ENCODE measurements at regions not wholly inside any gene's neighbourhood (a gene's known extent, or its start where the extent isn't known, plus 50 kb on each side); places are given as distances from the start of the nearest gene placed in this dataset.
"Not testable (repeated sequence)": the region's sequence is repeated elsewhere in the genome, so short reads cannot be mapped to it uniquely, and the experiment has no call there.

- no peak for ATAC-seq (ENCODE audit: low FRiP score)
- intact Hi-C loops (cut with DNase I) = no loop called here
Measured at GRCh38 chr10:109587366-109587765, 335.9 kb downstream of the XPNPEP1 start.

GRCh38 chr10:109556399-109556798, 366.9 kb downstream of the XPNPEP1 start:
- Histone ChIP-seq H3K27ac (ENCODE audit: low read depth in 1 of 2, low read length in 2 of 2) (no peak overlapping the region), H3K36me3 (ENCODE audit: control insufficient read depth in 1 of 2, insufficient read depth in 2 of 2, low read length in 1 of 2) (no peaks in the 10 kb centered on the region), H3K9me3 (ENCODE audit: control insufficient read depth, low read length) (peaks cover 2% of the 10 kb centered on the region), H3K4me1 (ENCODE audit: control insufficient read depth in 1 of 2, insufficient read depth in 2 of 2, low read length in 2 of 2) (no peaks in the 10 kb centered on the region), H3K27me3 (ENCODE audit: control insufficient read depth in 1 of 2, insufficient read depth in 2 of 2, low read length in 1 of 2) (no peaks in the 10 kb centered on the region), H3K4me3 (ENCODE audit: low read length in 2 of 2) (no peak overlapping the region)
- intact Hi-C loops (cut with DNase I) = no loop called here
- DNase-seq = no peak
- ATAC-seq (ENCODE audit: low FRiP score) = no peak

More at GRCh38 chr10:109587366-109587765, 335.9 kb downstream of the XPNPEP1 start:
- peaks cover 1% of the 10 kb centered on the region for H3K9me3 ChIP-seq (ENCODE audit: control insufficient read depth, low read length)
- H3K27me3 ChIP-seq (ENCODE audit: control insufficient read depth in 1 of 2, insufficient read depth in 2 of 2, low read length in 1 of 2) = no peaks in the 10 kb centered on the region
- H3K36me3 ChIP-seq (ENCODE audit: control insufficient read depth in 1 of 2, insufficient read depth in 2 of 2, low read length in 1 of 2) = no peaks in the 10 kb centered on the region
- no peak for DNase-seq
- WGBS, 2 donors = 72 to 74% methylated on average over 3 of the region's 3 CpGs
- no peaks in the 10 kb centered on the region for H3K4me1 ChIP-seq (ENCODE audit: control insufficient read depth in 1 of 2, insufficient read depth in 2 of 2, low read length in 2 of 2)
- H3K4me3 ChIP-seq (ENCODE audit: low read length in 2 of 2) = no peak overlapping the region
- H3K27ac ChIP-seq (ENCODE audit: low read depth in 1 of 2, low read length in 2 of 2) = no peak overlapping the region

- H3K4me1 ChIP-seq (ENCODE audit: control insufficient read depth in 1 of 2, insufficient read depth in 2 of 2, low read length in 2 of 2); H3K36me3 ChIP-seq (ENCODE audit: control insufficient read depth in 1 of 2, insufficient read depth in 2 of 2, low read length in 1 of 2); H3K27me3 ChIP-seq (ENCODE audit: control insufficient read depth in 1 of 2, insufficient read depth in 2 of 2, low read length in 1 of 2); H3K4me3 ChIP-seq (ENCODE audit: low read length in 2 of 2); H3K9me3 ChIP-seq (ENCODE audit: control insufficient read depth, low read length); DNase-seq; H3K27ac ChIP-seq (ENCODE audit: low read depth in 1 of 2, low read length in 2 of 2); ATAC-seq (ENCODE audit: low FRiP score); intact Hi-C loops (cut with DNase I): not testable (repeated sequence)
- WGBS, 2 donors = 45 to 52% methylated on average over 8 of the region's 8 CpGs
Measured at GRCh38 chr10:109542050-109542603, 381.2 kb downstream of the XPNPEP1 start.

- Histone ChIP-seq H3K9me3 (ENCODE audit: control insufficient read depth, low read length) (peaks cover 1% of the 10 kb centered on the region), H3K27ac (ENCODE audit: low read depth in 1 of 2, low read length in 2 of 2) (no peak overlapping the region), H3K4me3 (ENCODE audit: low read length in 2 of 2) (no peak overlapping the region), H3K4me1 (ENCODE audit: control insufficient read depth in 1 of 2, insufficient read depth in 2 of 2, low read length in 2 of 2) (no peaks in the 10 kb centered on the region), H3K36me3 (ENCODE audit: control insufficient read depth in 1 of 2, insufficient read depth in 2 of 2, low read length in 1 of 2) (no peaks in the 10 kb centered on the region), H3K27me3 (ENCODE audit: control insufficient read depth in 1 of 2, insufficient read depth in 2 of 2, low read length in 1 of 2) (no peaks in the 10 kb centered on the region)
- ATAC-seq (ENCODE audit: low FRiP score) (no peak), DNase-seq (no peak)
- intact Hi-C loops (cut with DNase I) = no loop called here
- WGBS, 2 donors = 36 to 43% methylated on average over 3 of the region's 3 CpGs
Measured at GRCh38 chr10:109534193-109534592, 389.1 kb downstream of the XPNPEP1 start.

- H3K27me3 ChIP-seq (ENCODE audit: control insufficient read depth in 1 of 2, insufficient read depth in 2 of 2, low read length in 1 of 2) = no peaks in the 10 kb centered on the region
- DNase-seq (no peak), ATAC-seq (ENCODE audit: low FRiP score) (no peak)
- intact Hi-C loops (cut with DNase I) = no loop called here
- H3K4me1 ChIP-seq (ENCODE audit: control insufficient read depth in 1 of 2, insufficient read depth in 2 of 2, low read length in 2 of 2) = no peaks in the 10 kb centered on the region
- H3K4me3 ChIP-seq (ENCODE audit: low read length in 2 of 2) = no peak overlapping the region
- H3K9me3 ChIP-seq (ENCODE audit: control insufficient read depth, low read length) = peaks cover 10% of the 10 kb centered on the region
- H3K27ac ChIP-seq (ENCODE audit: low read depth in 1 of 2, low read length in 2 of 2) = no peak overlapping the region
- no peaks in the 10 kb centered on the region for H3K36me3 ChIP-seq (ENCODE audit: control insufficient read depth in 1 of 2, insufficient read depth in 2 of 2, low read length in 1 of 2)
Measured at GRCh38 chr10:109529258-109529657, 394.1 kb downstream of the XPNPEP1 start.

- intact Hi-C loops (cut with DNase I) = no loop called here
- Histone ChIP-seq H3K4me3 (ENCODE audit: low read length in 2 of 2) (no peak overlapping the region), H3K36me3 (ENCODE audit: control insufficient read depth in 1 of 2, insufficient read depth in 2 of 2, low read length in 1 of 2) (no peaks in the 10 kb centered on the region), H3K9me3 (ENCODE audit: control insufficient read depth, low read length) (no peaks in the 10 kb centered on the region), H3K27me3 (ENCODE audit: control insufficient read depth in 1 of 2, insufficient read depth in 2 of 2, low read length in 1 of 2) (no peaks in the 10 kb centered on the region), H3K4me1 (ENCODE audit: control insufficient read depth in 1 of 2, insufficient read depth in 2 of 2, low read length in 2 of 2) (no peaks in the 10 kb centered on the region), H3K27ac (ENCODE audit: low read depth in 1 of 2, low read length in 2 of 2) (no peak overlapping the region)
- no peak for ATAC-seq (ENCODE audit: low FRiP score)
- WGBS, 2 donors = 69 to 81% methylated on average over 4 of the region's 4 CpGs
- no peak for DNase-seq
Measured at GRCh38 chr10:109517748-109518147, 405.6 kb downstream of the XPNPEP1 start.

- intact Hi-C loops (cut with DNase I) = no loop called here
- H3K9me3 ChIP-seq (ENCODE audit: control insufficient read depth, low read length) = no peaks in the 10 kb centered on the region
- no peak overlapping the region for H3K4me3 ChIP-seq (ENCODE audit: low read length in 2 of 2)
- ATAC-seq (ENCODE audit: low FRiP score) = no peak
- DNase-seq = no peak
- no peaks in the 10 kb centered on the region for H3K27me3 ChIP-seq (ENCODE audit: control insufficient read depth in 1 of 2, insufficient read depth in 2 of 2, low read length in 1 of 2)
- WGBS, 2 donors = 1 to 28% methylated on average over 1 of the region's 1 CpG
- no peaks in the 10 kb centered on the region for H3K36me3 ChIP-seq (ENCODE audit: control insufficient read depth in 1 of 2, insufficient read depth in 2 of 2, low read length in 1 of 2)
- no peak overlapping the region for H3K27ac ChIP-seq (ENCODE audit: low read depth in 1 of 2, low read length in 2 of 2)
- peaks cover 0 to 2% of the 10 kb centered on the region in 2 donors for H3K4me1 ChIP-seq (ENCODE audit: control insufficient read depth in 1 of 2, insufficient read depth in 2 of 2, low read length in 2 of 2)
Measured at GRCh38 chr10:109504401-109504800, 418.9 kb downstream of the XPNPEP1 start.

- H3K4me1 ChIP-seq (ENCODE audit: control insufficient read depth in 1 of 2, insufficient read depth in 2 of 2, low read length in 2 of 2) = peaks cover 0 to under 1% of the 10 kb centered on the region in 2 donors
- ATAC-seq (ENCODE audit: low FRiP score) (no peak), DNase-seq (no peak)
- no peak overlapping the region for H3K4me3 ChIP-seq (ENCODE audit: low read length in 2 of 2)
- H3K27me3 ChIP-seq (ENCODE audit: control insufficient read depth in 1 of 2, insufficient read depth in 2 of 2, low read length in 1 of 2) = no peaks in the 10 kb centered on the region
- WGBS, 2 donors = 76 to 77% methylated on average over 4 of the region's 4 CpGs
- no peak overlapping the region for H3K27ac ChIP-seq (ENCODE audit: low read depth in 1 of 2, low read length in 2 of 2)
- H3K36me3 ChIP-seq (ENCODE audit: control insufficient read depth in 1 of 2, insufficient read depth in 2 of 2, low read length in 1 of 2) = no peaks in the 10 kb centered on the region
- H3K9me3 ChIP-seq (ENCODE audit: control insufficient read depth, low read length) = peaks cover 2% of the 10 kb centered on the region
- intact Hi-C loops (cut with DNase I) = no loop called here
Measured at GRCh38 chr10:109487691-109488090, 435.6 kb downstream of the XPNPEP1 start.

- ATAC-seq (ENCODE audit: low FRiP score) = no peak
Measured at GRCh38 chr10:109480836-109481235, 442.5 kb downstream of the XPNPEP1 start.

More at GRCh38 chr10:109480836-109481235, 442.5 kb downstream of the XPNPEP1 start:
- DNase-seq = no peak
- Histone ChIP-seq H3K27me3 (ENCODE audit: control insufficient read depth in 1 of 2, insufficient read depth in 2 of 2, low read length in 1 of 2) (no peaks in the 10 kb centered on the region), H3K9me3 (ENCODE audit: control insufficient read depth, low read length) (no peaks in the 10 kb centered on the region), H3K4me3 (ENCODE audit: low read length in 2 of 2) (no peak overlapping the region), H3K36me3 (ENCODE audit: control insufficient read depth in 1 of 2, insufficient read depth in 2 of 2, low read length in 1 of 2) (no peaks in the 10 kb centered on the region), H3K4me1 (ENCODE audit: control insufficient read depth in 1 of 2, insufficient read depth in 2 of 2, low read length in 2 of 2) (no peaks in the 10 kb centered on the region), H3K27ac (ENCODE audit: low read depth in 1 of 2, low read length in 2 of 2) (no peak overlapping the region)
- intact Hi-C loops (cut with DNase I) = no loop called here
